ENCODE measurements at regions not wholly inside any gene's neighbourhood (a gene's known extent, or its start where the extent isn't known, plus 50 kb on each side); places are given as distances from the start of the nearest gene placed in this dataset.

DNA sequence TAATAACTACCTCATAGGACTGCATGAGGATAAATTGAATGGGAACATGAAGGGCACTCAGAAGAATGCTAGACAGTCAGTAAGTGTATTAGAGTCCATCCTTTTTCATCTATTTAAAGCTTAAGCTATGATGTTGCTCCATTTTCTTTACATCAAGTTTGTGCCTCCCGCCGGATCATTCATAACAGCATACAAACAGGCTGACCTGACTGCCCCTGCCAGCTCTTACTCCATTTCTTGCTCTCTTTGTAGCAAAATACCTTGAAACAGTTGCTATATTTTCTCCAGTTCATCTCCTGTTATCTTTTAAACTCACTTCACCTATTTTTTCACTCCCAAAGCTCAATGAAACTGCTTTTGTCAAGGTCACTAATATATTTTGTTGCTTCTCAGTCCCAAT, 315.6 kb upstream of the ALCAM start:
- TF ChIP-seq, protein P1, sequence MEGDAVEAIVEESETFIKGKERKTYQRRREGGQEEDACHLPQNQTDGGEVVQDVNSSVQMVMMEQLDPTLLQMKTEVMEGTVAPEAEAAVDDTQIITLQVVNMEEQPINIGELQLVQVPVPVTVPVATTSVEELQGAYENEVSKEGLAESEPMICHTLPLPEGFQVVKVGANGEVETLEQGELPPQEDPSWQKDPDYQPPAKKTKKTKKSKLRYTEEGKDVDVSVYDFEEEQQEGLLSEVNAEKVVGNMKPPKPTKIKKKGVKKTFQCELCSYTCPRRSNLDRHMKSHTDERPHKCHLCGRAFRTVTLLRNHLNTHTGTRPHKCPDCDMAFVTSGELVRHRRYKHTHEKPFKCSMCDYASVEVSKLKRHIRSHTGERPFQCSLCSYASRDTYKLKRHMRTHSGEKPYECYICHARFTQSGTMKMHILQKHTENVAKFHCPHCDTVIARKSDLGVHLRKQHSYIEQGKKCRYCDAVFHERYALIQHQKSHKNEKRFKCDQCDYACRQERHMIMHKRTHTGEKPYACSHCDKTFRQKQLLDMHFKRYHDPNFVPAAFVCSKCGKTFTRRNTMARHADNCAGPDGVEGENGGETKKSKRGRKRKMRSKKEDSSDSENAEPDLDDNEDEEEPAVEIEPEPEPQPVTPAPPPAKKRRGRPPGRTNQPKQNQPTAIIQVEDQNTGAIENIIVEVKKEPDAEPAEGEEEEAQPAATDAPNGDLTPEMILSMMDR (IDR thresholded peaks at IDR 0.05) = no peak
- no peak for TF ChIP-seq POLR2A (IDR thresholded peaks at IDR 0.05)

Measured in body of pancreas (tissue), 4 donors.